ENCODE measurements at regions not wholly inside any gene's neighbourhood (a gene's known extent, or its start where the extent isn't known, plus 50 kb on each side); places are given as distances from the start of the nearest gene placed in this dataset.

- TF ChIP-seq CTCF (IDR thresholded peaks at IDR 0.05; ENCODE audit: low read depth, low read length) = no peak
- TF ChIP-seq EZH2phosphoT487 (IDR thresholded peaks at IDR 0.05; ENCODE audit: low read depth) = no peak
These were observed 925.5 kb upstream of the EPHA7 start for GRCh38 chr6:94344866-94345265.

Measured in OCI-LY3 (cell line).